ENCODE measurements at regions not wholly inside any gene's neighbourhood (a gene's known extent, or its start where the extent isn't known, plus 50 kb on each side); places are given as distances from the start of the nearest gene placed in this dataset.

DNA sequence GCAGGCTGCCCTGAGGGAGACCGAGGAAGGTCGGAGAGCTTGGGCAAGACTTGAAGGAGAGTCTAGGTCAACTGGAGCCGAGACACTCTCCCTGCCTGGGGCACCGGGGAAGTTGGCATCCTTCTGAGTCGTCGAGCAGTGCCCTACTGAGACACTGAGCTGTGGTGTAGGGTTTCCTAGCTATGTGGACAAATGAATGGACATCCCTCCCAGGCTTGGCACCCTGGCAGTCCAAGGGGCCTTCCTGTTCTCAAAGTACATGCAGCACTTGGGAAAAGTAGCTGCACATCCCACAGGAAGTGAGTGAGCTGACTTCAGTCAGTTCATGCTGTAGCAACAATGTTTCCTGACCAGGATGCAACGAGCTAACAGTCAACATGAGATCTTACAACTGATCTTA lies 57.2 kb upstream of the INPP5A start:
- Histone ChIP-seq H2BK20ac (ENCODE audit: low read depth, low read length) (peak overlapping the region; percentile 43), H3K4me2 (ENCODE audit: low read depth, low read length) (no peak overlapping the region), H3K9ac (ENCODE audit: low read depth, low read length) (no peak overlapping the region), H2AK5ac (ENCODE audit: low read depth, low read length) (0 out of 2 replicates have a peak overlapping the region, but pooled peaks have one; percentile 58), H3K4me3 (ENCODE audit: insufficient read depth, low read depth, low read length) (no peak overlapping the region), H4K8ac (ENCODE audit: low read depth in 2 of 2, low read length in 2 of 2) (no peak overlapping the region), H4K20me1 (ENCODE audit: insufficient read depth, low read length) (no peaks in the 10 kb centered on the region), H2AFZ (replicated peaks; ENCODE audit: low read length, poor library complexity) (peak overlapping the region; percentile 53), H4K91ac (ENCODE audit: insufficient read depth, low read depth, low read length) (no peak overlapping the region), H3K14ac (replicated peaks; ENCODE audit: low read depth, low read length) (0 out of 2 replicates have a peak overlapping the region, but pooled peaks have one; percentile 47), H3K23ac (ENCODE audit: low read depth, low read length) (no peak overlapping the region), H4K5ac (ENCODE audit: low read depth, low read length) (no peak overlapping the region), H3K9me1 (ENCODE audit: insufficient read depth, low read length) (no peaks in the 10 kb centered on the region; the same call in 1 of the 2 replicates), H2AK9ac (replicated peaks; ENCODE audit: low read depth, low read length, poor library complexity) (no peak overlapping the region), H3K27me3 (ENCODE audit: control insufficient read depth, insufficient read depth, low read length) (peaks cover 11% of the 10 kb centered on the region), H3K56ac (ENCODE audit: extremely low read depth, insufficient read depth, low read length) (no peak overlapping the region), H2BK15ac (ENCODE audit: low read depth, low read length) (no peak overlapping the region), H2BK5ac (ENCODE audit: low read depth, low read length, poor library complexity, severe bottlenecking) (no peak overlapping the region), H3K36me3 (ENCODE audit: control insufficient read depth, insufficient read depth, low read length) (no peaks in the 10 kb centered on the region), H3K4me1 (ENCODE audit: control insufficient read depth, insufficient read depth, low read length) (peaks cover 7% of the 10 kb centered on the region), H3K79me1 (ENCODE audit: low read depth in 1 of 2, low read length in 2 of 2) (no peaks in the 10 kb centered on the region), H3K18ac (ENCODE audit: low read depth, low read length) (no peak overlapping the region), H2BK120ac (ENCODE audit: low read depth, low read length) (peak overlapping the region; percentile 30), H3K27ac (ENCODE audit: insufficient read depth, low read length) (no peak overlapping the region), H3K9me3 (ENCODE audit: control insufficient read depth, insufficient read depth, low read length) (no peaks in the 10 kb centered on the region), H3K4ac (ENCODE audit: low read depth, low read length) (no peak overlapping the region)
- ATAC-seq (ENCODE audit: low read depth) (no peak), DNase-seq (peak; percentile 21)
- POLR2A ChIA-PET (ENCODE audit: unreplicated experiment) = no interaction called here
- BruUV-seq (replicated peaks) = no TSS peak
- no peak for TF ChIP-seq MXI1 (IDR thresholded peaks at IDR 0.05; ENCODE audit: borderline replicate concordance, low read depth, low read length)
- intact Hi-C loops (cut with micrococcal nuclease) (no loop called here), in situ Hi-C loops (cut with MboI; ENCODE audit: low sequenced_read_pairs) (no loop called here), dilution Hi-C loops (cut with HindIII; ENCODE audit: low sequenced_read_pairs, unreplicated experiment) (no loop called here)
- CTCF ChIA-PET = interaction anchor here (0.7 kb wide), 1 partner anchor 20 kb away, joined by 3 read pairs; no protein-coding TSS in a partner anchor
- WGBS, 2 experiments (ENCODE audit: extremely low coverage in 2 of 2, insufficient read length in 1 of 2) = 100% methylated on average over 2 of the region's 7 CpGs; no CpG with 5 or more reads in 1 of the 2 experiments
